ENCODE measurements at regions not wholly inside any gene's neighbourhood (a gene's known extent, or its start where the extent isn't known, plus 50 kb on each side); places are given as distances from the start of the nearest gene placed in this dataset.

- TF ChIP-seq YY1 (IDR thresholded peaks at IDR 0.05; ENCODE audit: insufficient read depth, insufficient read length) (no peak), ZNF274 (IDR thresholded peaks at IDR 0.05; ENCODE audit: low read depth, low read length) (no peak)
Measured at GRCh38 chr4:52259978-52260377, 208.9 kb downstream of the SPATA18 start.
